ENCODE measurements at regions not wholly inside any gene's neighbourhood (a gene's known extent, or its start where the extent isn't known, plus 50 kb on each side); places are given as distances from the start of the nearest gene placed in this dataset.
"Not testable (repeated sequence)": the region's sequence is repeated elsewhere in the genome, so short reads cannot be mapped to it uniquely, and the experiment has no call there.

DNA sequence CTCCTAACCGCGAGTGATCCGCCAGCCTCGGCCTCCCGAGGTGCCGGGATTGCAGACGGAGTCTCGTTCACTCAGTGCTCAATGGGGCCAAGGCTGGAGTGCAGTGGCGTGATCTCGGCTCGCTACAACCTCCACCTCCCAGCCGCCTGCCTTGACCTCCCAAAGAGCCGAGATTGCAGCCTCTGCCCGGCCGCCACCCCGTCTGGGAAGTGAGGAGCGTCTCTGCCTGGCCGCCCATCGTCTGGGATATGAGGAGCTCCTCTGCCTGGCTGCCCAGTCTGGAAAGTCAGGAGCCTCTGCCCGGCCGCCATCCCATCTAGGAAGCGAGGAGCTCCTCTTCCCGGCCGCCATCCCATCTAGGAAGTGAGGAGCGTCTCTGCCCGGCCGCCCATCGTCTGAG, 58.8 kb upstream of the ANKRD30BL start:
- not testable (repeated sequence) for FAIRE-seq

DNA sequence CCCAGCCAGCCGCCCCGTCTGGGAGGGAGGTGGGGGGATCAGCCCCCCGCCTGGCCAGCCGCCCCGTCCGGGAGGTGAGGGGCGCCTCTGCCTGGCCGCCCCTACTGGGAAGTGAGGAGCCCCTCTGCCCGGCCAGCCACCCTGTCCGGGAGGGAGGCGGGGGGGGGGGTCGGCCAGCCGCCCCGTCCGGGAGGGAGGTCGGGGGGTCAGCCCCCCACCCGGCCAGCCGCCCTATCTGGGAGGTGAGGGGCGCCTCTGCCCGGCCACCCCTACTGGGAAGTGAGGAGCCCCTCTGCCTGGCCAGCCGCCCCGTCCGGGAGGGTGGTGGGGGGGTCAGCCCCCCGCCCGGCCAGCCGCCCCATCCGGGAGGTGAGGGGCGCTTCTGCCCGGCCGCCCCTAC, 60.1 kb upstream of the ANKRD30BL start:
- FAIRE-seq = not testable (repeated sequence)

DNA sequence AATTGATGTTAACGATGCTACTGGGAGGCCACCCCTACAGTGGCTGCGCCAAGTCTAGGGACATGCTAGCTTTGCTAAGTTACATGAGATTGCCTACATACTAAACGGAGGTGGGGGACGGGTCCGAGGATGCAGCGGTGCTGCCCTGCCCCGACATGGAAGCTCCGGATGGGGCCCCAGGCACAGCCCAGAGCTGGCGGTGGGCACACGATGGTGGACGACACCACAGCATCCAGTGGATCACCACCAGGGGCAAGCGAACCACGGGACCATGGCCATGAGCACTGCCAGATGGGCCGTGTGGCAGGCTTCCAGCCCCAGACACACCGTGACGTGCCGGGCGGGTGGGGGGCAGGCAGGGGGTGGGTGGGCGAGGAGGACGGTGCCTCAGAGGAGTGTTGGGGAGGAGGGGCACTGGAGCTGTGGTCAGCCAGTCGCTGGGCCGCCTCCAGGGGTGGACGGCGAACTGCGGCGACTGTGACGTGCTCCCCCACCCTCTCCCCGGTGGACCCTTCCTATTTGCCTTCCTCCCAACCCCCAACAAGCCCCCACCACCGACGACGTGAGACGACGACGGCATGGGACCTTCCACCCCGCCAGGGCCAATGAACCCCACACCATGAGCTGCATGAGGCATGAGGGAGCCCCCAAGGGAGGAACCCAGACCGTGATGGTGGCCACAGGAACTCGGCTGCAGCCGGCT, 90.6 kb upstream of the ANKRD30BL start:
- FAIRE-seq = no peak

DNA sequence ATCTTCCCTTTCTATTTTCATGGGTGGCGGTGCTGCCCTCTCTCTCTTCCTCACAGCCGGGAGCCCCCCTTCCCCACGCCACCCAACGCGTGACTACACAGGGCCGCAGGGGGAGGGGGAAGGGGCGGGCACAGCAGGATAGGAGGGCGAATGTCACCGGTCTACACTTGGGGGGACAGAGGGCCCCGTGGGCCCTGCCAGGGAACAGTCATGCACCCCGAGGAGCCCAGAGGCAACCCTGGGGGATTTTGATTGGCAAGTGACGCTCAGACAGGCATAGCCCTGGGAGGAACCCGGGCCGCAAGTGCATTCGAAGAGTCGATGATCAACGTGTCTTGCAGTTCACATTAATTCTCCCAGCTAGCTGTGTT, 91.1 kb upstream of the ANKRD30BL start:
- FAIRE-seq = no peak

DNA sequence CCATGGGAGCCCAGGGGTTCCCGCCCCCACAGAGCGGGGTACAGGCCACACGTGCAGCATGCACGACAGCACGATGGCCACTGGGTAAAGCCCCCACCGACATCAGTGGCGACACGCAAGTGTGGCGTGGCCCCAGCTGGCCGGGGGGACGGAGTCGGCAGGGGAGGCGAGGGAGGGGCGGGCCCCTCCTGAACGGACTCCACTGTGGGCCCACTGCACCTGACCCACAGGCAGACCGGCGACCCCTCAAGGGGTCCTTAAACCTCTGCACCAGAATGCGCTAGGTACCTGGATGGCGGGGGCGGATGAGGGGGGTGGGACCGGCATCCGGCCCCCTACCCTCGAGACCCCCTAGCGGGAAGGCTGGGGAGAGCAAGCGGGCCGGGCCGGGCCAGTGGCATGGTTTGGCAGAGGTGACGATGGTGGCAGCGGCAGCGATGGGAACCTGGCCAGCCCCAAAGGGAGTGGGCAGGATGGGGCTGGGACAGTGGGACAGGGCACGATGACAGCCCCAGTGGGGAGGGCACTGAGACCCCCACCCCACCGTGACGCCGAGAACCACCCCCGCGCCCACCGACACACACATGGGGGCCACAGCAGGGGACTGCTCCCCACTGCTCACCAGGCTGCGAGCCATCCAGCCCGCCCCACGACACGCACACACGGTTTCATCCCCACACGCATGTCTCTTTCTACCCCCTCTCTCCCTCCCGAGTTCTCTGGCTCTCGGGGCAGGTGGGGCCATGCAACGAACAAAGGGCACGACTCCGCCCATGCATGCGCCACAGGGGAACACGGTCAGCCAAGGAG, 91.9 kb upstream of the ANKRD30BL start:
- FAIRE-seq = no peak

DNA sequence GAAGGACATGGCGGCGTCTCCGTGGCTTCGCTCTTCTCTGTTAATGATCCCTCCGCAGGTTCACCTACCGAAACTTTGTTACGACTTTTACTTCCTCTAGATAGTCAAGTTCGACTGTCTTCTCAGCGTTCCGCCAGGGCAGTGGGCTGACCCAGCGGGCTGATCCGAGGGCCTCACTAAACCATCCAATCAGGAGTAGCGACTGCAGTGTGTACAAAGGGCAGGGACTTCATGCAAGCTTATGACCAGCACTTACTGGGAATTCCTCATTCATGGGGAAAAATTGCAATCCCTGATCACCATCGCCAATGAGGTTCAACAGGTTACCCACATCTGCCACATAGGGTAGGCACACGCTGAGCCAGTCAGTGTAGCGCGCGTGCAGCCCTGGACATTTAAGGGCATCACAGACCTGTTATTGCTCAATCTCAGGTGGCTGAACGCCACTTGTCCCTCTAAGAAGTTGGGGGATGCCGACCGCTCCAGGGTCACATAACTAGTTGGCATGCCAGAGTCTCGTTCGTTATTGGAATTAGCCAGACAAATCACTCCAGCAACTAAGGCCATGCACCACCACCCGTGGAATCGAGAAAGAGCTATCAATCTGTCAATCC, 92.7 kb upstream of the ANKRD30BL start:
- not testable (repeated sequence) for FAIRE-seq

DNA sequence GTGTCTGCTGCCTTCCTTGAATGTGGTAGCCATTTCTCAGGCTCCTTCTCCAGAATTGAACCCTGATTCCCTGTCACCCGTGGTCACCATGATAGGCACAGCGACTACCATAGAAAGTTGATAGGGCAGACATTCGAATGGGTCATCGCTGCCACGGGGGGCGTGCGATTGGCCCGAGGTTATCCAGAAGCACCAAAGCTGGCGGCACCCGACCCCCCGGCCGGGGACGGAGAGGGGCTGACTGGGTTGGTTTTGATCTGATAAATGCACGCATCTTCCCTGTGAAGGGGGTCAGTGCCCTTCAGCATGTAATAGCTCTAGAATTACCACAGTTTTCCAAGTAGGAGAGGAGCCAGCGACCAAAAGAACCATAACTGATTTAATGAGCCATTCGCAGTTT, 94.0 kb upstream of the ANKRD30BL start:
- FAIRE-seq = no peak

DNA sequence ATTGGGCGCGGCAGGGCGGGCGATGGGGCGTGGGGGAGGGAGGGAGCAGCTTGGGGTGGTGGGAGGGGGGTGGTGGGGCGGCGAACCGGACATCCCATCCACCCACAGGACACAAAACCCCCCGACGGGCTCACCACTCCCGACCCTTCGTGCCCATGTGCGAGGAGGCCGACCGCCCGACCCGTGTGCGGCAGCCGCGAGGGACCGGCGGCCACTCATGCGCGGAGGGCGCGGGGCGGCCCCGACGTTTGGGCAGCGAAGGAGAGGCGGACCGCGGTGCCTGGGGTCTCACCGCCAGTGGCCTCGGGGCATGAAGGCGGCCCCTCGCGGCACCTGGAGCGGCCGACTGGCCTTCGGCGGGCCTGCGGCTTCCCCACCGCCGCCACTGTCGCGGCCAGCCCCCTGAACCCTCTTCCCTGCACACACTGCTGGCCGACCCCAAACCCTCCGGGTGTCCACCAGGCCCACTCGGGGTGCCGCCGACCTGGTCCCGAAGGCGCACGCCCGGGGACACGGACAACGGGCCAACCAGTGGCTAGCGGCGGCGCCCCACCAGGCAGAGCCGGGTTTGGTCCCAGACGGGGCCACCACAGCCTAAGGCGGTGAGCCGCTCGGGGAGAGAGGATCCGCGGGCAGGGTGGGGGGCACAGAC, 94.6 kb upstream of the ANKRD30BL start:
- no peak for FAIRE-seq

DNA sequence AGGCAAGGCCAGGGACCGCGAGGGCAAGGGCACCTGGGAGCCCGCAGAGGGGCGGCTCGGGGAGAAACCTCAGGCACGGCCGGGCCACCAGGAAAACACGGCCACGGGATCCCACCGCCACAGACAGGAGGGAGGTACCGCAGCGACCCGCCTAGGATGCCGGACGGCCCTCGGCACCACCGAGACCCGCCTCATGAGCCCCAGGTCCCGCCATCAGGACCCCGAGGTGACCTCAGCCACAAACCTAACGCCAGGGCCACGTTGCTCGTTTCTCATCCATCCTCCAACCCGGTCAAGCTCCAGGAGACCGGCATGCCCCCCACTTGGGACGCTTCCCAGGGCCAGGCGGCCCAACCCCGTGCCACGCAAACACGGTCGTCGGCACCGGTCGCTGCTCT, 95.2 kb upstream of the ANKRD30BL start:
- not testable (repeated sequence) for FAIRE-seq

DNA sequence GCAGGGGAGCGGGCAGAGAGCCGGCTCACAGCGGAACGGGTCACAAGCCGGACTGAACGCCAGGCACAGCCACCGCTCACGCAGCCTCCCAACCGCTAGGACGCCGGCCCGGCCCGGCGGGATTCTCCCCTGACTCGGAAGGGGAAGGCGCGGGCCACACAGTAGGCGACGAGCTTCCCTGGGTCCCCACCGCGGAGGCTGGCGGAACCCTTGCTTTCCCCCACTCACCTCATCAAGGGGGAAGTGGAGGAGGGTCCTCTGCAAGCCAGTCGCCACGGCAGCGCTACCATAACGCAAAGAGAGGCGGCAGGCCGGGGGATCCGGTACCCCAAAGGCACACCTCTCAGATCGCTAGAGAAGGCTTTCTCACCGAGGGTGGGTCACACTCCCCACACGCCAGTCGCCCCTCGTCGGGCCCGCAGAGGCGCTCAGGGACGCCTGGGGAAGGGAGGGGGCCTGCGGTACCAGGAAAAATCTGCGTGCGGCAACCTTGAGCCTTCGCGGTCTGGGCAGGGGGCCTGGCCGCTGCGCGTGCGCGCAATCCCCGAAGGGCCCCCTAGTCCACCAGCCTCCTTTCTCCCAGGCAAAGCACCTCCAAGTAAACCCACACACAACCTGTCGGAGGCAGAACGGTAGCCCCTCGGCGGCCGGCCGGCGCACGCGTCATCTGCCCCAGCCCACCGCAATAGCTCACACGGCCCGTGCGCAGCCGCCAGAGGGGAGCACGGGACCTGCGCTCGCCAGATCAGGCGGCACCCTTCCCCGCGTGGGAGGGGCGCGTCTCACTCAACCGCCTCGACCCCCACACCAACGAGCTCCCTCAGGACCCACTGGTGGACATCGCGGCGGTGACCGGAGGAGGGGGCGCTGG, 95.8 kb upstream of the ANKRD30BL start:
- peak; percentile 39 for FAIRE-seq

DNA sequence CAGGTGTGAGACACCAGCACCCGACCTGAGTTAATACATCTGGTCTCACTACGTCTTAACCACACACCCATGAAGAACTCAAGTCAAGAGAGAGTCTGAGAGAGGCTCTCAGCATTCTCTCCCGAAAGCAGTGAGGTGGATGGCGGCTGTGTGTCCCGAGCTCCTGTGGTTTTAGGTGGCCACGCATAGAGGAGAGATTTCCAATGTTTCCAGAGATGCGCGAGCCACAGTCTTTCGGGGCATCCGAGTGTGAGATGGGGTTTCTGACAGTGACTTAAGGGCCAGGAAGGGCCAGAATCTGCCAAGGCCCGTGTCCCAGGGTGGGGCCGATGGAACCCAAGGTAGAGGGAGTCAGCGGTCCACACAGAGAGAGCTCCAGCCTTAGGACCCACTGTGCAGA, 97.5 kb upstream of the ANKRD30BL start:
- not testable (repeated sequence) for FAIRE-seq

DNA sequence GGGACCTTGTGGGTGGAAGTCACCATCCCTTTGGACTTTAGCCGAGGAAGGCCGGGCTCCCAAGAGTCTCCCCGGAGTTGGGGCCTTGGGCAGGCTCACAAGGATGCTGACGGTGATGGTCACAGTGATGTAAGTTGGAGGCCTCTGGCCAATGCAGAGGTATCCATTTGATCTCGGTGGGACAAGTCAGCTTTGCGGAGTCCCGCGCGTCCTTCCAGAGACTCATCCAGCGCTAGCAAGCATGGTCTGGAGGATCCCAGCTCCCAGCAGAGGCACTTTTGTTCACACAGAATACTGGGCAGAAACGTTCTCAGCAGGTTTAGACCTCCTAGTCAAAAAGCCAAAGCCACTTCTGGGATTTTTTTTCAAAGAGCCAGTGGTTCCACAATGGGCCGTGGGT, 103.8 kb upstream of the ANKRD30BL start:
- not testable (repeated sequence) for FAIRE-seq

DNA sequence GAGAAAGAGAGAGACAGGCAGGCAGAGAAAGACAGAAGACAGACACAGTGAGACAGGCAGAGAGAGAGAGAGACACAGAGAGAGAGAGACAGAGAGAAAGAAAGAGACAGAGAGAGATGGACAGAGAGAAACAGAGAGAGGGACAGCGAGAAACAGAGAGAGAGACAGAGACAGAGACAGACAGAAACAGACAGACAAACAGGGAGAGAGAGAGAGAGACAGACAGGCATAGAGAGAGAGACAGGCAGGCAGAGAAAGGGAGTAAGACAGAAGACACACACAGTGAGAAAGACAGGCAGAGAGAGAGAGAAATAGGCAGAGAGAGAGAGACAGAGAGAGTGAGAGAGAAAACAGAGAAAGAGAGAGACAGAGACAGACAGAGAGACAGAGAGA, 105.3 kb upstream of the ANKRD30BL start:
- no peak for FAIRE-seq

DNA sequence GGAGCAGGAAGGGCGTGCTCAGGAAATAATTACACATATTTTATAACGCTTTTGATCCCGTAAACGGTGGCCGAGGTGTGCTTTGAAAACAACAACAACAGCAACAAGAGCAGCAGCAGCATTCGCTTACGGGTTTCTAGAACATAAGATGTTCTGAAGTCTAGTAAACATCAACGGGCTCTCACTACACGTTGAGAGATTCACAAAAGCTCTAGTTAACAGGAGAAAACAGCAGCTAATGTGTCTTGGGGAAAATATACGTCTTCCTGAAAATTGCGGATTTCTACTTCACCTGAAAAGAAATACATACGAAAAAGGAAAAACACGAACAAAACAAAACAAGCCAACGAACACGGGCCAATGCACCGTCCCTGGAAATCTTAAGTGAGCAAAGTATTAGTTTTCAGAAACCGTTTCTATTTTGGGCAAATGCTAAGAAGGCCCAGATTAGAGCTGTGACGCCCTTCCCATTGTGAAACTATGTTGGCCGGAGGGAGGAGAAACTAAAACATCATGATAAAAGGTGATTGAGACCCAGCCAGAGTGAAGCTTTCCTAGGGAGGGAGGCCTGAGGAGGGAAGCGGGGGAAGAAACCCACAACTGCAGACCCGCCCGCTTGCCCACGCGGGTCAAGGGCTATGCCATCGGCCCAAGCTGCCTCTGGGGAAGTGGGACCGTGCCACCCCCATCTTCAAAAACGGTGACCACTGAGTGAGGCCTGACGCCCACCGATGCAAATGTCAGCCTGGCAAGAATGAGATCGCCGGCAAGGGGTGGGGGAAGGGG, 105.9 kb upstream of the ANKRD30BL start:
- FAIRE-seq = not testable (repeated sequence)

DNA sequence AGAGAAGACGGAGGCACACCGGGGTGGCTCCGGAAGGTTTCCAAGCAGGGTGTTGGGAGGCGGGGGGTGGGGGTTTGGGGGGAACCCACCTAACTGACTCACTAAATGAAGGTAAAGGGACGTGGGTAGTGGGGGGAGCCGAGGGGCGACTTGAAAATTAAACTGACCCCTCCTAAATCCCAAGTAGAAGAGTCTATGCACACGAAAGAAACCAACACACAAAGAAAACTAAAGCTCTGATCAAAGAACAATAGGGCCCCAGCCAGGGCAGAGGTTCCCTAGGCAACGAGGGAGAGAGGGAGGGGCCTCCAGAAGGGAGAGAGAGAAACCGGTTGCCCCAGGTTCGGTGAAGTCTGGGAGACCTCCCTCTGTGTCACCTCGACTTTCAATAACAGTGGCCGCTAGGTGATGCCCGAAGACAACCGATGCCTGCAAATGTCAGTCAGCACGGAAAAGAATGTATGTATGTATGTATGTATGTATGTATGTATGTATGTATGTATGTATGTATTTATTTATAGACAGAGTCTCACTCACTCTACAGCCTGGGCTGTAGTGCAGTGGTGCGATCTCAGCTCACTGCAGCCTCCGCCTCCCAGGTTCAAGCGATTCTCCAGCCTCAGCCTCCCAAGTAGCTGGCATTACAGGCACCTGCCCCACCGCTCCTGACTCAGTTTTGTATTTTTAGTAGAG, 106.7 kb upstream of the ANKRD30BL start:
- not testable (repeated sequence) for FAIRE-seq

DNA sequence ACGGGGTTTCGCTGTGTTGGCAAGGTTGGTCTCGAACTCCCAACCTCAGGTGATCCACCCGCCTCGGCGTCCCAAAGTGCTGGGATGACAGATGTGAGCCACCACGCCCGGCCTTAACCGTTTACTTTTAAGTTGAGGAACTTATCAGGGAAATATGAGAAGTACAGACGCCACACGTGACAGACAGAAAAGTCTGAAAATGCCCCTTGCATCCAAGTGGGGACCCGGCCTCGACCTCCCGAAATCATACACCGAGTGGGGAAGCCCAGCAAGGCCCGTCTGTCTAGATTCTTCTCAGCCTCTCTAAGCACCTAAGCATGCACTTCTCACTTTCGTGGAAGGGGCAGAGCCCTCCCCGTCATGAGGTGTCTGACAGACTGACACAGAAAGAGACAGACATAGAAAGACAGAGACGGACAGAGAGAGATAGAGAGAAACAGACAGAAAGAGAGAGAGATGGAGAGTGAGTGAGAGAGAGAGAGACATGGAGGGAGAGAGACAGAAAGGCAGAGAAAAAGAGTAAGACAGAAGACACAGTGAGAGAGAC, 107.3 kb upstream of the ANKRD30BL start:
- no peak for FAIRE-seq

DNA sequence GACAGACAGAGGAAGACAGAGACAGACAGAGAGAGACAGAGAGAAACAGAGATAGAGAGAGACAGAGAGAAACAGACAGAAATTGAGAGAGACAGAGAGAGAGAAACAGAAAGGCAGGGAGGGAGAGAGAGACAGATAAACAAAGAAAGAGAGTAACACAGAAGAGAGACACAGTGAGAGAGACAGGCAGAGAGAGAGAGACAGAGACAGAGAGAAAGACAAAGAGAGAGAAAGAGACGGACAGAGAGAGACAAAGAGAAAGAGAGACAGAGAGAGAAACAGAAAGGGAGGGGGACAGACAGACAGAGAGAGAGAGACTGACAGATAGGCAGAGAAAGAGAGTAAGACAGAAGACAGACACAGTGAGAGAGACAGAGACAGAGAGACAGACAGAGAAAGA, 108.5 kb upstream of the ANKRD30BL start:
- FAIRE-seq = no peak

DNA sequence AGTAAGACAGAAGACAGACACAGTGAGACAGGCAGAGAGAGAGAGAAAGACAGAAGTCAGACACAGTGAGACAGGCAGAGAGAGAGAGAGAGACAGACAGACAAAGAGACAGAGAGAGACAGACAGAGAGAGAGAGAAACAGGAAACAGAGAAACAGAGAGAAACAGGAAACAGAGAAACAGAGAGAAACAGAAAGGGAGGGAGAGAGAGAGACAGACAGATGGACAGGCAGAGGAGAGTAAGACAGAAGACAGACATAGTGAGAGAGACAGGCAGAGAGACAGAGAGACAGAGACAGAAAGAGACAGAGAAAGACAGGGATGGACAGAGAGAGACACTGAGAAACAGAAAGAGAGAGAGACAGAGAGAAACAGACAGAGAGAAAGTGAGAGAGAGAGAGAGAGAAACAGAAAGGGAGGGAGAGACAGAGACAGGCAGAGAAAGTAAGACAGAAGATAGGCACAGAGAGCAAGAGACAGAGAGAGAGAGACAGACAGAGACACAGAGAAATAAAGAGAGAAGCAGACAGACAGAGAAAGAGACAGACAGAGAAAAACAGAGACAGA, 109.3 kb upstream of the ANKRD30BL start:
- FAIRE-seq = no peak

DNA sequence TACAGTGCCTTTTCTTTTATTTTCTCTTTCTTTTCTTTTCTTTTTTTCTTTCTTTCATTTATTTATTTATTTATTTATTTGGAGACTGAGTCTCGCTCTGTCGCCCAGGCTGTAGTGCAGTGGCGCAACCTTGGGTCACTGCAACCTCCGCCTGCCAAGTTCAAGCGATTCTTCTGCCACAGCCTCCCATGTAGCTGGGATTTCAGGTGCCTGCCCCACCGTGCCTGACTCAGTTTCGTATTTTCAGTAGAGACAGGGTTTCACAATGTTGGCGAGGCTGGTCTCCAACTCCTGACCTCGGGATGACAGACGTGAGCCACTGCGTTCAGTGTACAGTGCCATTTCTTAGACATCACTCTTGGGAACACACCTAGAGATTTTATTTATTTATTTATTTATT, 110.0 kb upstream of the ANKRD30BL start:
- FAIRE-seq = not testable (repeated sequence)

DNA sequence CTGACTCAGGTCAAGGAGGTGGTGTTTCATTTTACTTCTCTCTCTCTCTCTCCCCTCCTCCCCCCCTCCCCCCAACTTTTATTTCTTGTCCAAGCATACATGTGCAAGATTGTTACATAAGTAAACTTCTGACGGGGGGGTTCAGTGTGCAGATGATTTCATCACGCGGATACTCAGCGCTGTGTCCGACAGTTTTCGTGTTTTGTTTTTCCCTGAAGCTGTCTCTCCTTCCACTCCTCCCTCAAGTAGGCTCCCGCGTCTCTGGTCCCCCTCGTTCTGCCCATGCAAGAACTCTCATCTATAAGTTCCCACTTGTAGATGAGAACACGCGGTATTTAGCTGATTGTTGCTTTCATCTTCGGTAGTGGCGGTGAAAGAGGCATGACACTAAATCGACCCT, 111.0 kb upstream of the ANKRD30BL start:
- no peak for FAIRE-seq
